Activated CD4-positive, alpha-beta memory T cell treated with anti-CD3 and anti-CD28 coated beads, Interleukin-2, amount 10 ng/mL, durations not matched to agents 7 days and 5 days (primary cell): ENCODE measurements at regions not wholly inside any gene's neighbourhood (a gene's known extent, or its start where the extent isn't known, plus 50 kb on each side); places are given as distances from the start of the nearest gene placed in this dataset.

Source experiments
- CTCF ChIA-PET: fragments of 350-600 bp; sonication (Branson Sonifier 250); formaldehyde crosslinking; loops from one replicate; lab custom pipeline; 2021; ENCODE audit warnings: antibody characterized with exemption, inconsistent platforms; lab: Charles Lee
- POLR2A ChIA-PET: fragments of 350-600 bp; sonication (Branson Sonifier 250); formaldehyde crosslinking; loops from one replicate; lab custom pipeline; 2021; ENCODE audit warnings: antibody characterized with exemption; lab: Charles Lee
- DNase-seq: peaks from one replicate; pipeline ENCODE4 v3.0.0-alpha.2; 2020
- H3K27ac Mint-ChIP-seq: one replicate; pipeline ENCODE4 v1.8.0; 2021; ENCODE audit warnings: mild to moderate bottlenecking, mixed read lengths
- H3K27me3 Mint-ChIP-seq: one replicate; pipeline ENCODE4 v1.8.0; 2021; ENCODE audit warnings: mixed read lengths
- H3K36me3 Mint-ChIP-seq: one replicate; pipeline ENCODE4 v1.8.0; 2021; ENCODE audit warnings: low read depth, mixed read lengths
- H3K4me1 Mint-ChIP-seq: one replicate; pipeline ENCODE4 v1.8.0; 2021; ENCODE audit warnings: mixed read lengths
- H3K4me3 Mint-ChIP-seq: one replicate; pipeline ENCODE4 v1.8.0; 2021; ENCODE audit warnings: mild to moderate bottlenecking, mixed read lengths
- H3K9me3 Mint-ChIP-seq: one replicate; pipeline ENCODE4 v1.8.0; 2021; ENCODE audit warnings: mixed read lengths

GRCh38 chr9:4413856-4414255, 76.4 kb upstream of the SLC1A1 start:
- Mint-ChIP-seq H3K4me3 (no peak overlapping the region), H3K27me3 (no peaks in the 10 kb centered on the region), H3K27ac (no peak overlapping the region), H3K36me3 (no peaks in the 10 kb centered on the region), H3K9me3 (no peaks in the 10 kb centered on the region), H3K4me1 (no peaks in the 10 kb centered on the region)
- no peak for DNase-seq
- ChIA-PET CTCF (no interaction called here), POLR2A (no interaction called here)

DNA sequence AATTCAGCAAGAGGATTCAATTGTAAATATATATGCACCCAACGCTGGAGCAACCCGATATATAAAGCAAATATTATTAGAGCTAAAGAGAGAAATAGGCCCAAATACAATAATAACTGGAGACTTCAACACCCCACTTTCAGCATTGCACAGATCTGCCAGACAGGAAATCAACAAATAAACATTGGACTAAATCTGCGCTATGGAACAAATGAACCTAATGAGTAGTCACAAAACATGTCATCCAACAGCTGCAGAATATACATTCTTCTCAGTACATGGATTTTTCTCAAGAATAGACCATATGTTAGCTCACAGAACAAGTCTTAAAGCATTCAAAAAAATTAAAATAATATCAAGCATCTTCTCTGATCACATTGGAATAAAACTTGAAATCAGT, 86.1 kb upstream of the SLC1A1 start:
- no peaks in the 10 kb centered on the region for H3K4me1 Mint-ChIP-seq
- H3K27ac Mint-ChIP-seq = no peak overlapping the region
- H3K36me3 Mint-ChIP-seq = no peaks in the 10 kb centered on the region
- ChIA-PET CTCF (no interaction called here), POLR2A (no interaction called here)
- no peak overlapping the region for H3K4me3 Mint-ChIP-seq
- DNase-seq = no peak
- H3K27me3 Mint-ChIP-seq = peaks cover 4% of the 10 kb centered on the region
- H3K9me3 Mint-ChIP-seq = peaks cover 15% of the 10 kb centered on the region

DNA sequence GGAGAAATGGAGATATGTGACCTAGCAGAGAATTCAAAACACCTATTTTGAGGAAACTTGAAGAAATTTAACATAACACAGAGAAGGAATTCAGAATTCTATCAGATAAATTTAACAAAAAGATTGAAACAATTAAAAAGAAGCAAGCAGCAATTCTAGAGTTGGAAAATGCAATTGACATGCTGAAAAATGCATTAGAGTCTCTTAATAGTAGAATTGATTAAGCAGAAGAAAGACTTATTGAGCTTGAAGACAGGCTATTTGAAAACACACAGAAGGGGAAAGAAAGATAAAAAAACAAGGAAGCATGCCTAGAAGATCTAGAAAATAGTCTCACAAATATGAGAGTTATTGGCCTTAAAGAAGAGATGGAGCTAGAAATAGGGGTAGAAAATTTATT, 87.8 kb upstream of the SLC1A1 start:
- CTCF ChIA-PET = no interaction called here
- POLR2A ChIA-PET = no interaction called here
- Mint-ChIP-seq H3K36me3 (no peaks in the 10 kb centered on the region), H3K4me1 (no peaks in the 10 kb centered on the region), H3K27ac (no peak overlapping the region), H3K4me3 (no peak overlapping the region), H3K9me3 (peaks cover 15% of the 10 kb centered on the region), H3K27me3 (peaks cover 7% of the 10 kb centered on the region)
- no peak for DNase-seq

DNA sequence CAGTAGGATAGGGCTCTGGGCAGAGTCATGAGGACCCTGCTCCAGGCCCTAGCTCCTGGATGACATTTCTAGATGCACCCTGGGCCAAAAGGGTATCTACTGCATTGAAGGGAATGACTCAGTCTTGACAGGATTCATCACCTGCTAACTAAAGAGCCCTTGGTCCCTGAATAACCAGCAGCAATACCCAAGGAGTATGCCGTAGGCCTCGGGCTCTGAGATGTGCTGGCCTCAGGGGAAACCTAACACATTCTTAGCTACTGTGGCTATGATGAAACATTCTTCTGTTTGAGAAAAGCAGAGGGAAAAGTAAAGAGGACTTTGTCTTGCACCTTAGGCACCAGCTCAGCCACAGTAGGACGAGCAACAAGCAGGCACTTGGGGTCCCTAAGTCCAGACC, 89.5 kb upstream of the SLC1A1 start:
- Mint-ChIP-seq H3K27ac (no peak overlapping the region), H3K9me3 (peaks cover 13% of the 10 kb centered on the region), H3K27me3 (peaks cover 7% of the 10 kb centered on the region), H3K4me3 (no peak overlapping the region), H3K4me1 (no peaks in the 10 kb centered on the region), H3K36me3 (no peaks in the 10 kb centered on the region)
- CTCF ChIA-PET = no interaction called here
- POLR2A ChIA-PET = no interaction called here
- DNase-seq = no peak

- Mint-ChIP-seq H3K36me3 (no peaks in the 10 kb centered on the region), H3K27ac (no peak overlapping the region), H3K4me3 (no peak overlapping the region), H3K27me3 (peaks cover 9% of the 10 kb centered on the region), H3K9me3 (peaks cover 8% of the 10 kb centered on the region), H3K4me1 (no peaks in the 10 kb centered on the region)
- POLR2A ChIA-PET = no interaction called here
- no peak for DNase-seq
- CTCF ChIA-PET = no interaction called here
Observed at GRCh38 chr9:4397917-4398316, 92.4 kb upstream of the SLC1A1 start.

- Mint-ChIP-seq H3K4me3 (no peak overlapping the region), H3K27me3 (peaks cover 11% of the 10 kb centered on the region), H3K4me1 (no peaks in the 10 kb centered on the region), H3K36me3 (no peaks in the 10 kb centered on the region), H3K9me3 (no peaks in the 10 kb centered on the region), H3K27ac (no peak overlapping the region)
- CTCF ChIA-PET = interaction anchor here (0.9 to 1.4 kb wide), 2 partner anchors 211 to 246 kb away, joined by 3 read pairs; no protein-coding TSS in a partner anchor
- POLR2A ChIA-PET = no interaction called here
- no peak for DNase-seq
Observed at GRCh38 chr9:4393806-4394523, 94.1 kb upstream of the GLIS3 start.

- Mint-ChIP-seq H3K36me3 (no peaks in the 10 kb centered on the region), H3K27ac (no peak overlapping the region), H3K4me1 (no peaks in the 10 kb centered on the region), H3K27me3 (peaks cover 8% of the 10 kb centered on the region), H3K9me3 (no peaks in the 10 kb centered on the region), H3K4me3 (no peak overlapping the region)
- no peak for DNase-seq
- ChIA-PET POLR2A (no interaction called here), CTCF (no interaction called here)
Observed at GRCh38 chr9:4389755-4390154, 89.9 kb upstream of the GLIS3 start.

- Mint-ChIP-seq H3K4me3 (no peak overlapping the region), H3K9me3 (no peaks in the 10 kb centered on the region), H3K27ac (no peak overlapping the region), H3K36me3 (no peaks in the 10 kb centered on the region), H3K27me3 (peaks cover 8% of the 10 kb centered on the region), H3K4me1 (no peaks in the 10 kb centered on the region)
- ChIA-PET CTCF (interaction anchor here (1.5 kb wide), 1 partner anchor 165 kb away, joined by 3 read pairs; no protein-coding TSS in a partner anchor), POLR2A (no interaction called here)
- no peak for DNase-seq
Observed at GRCh38 chr9:4389003-4389402, 89.1 kb upstream of the GLIS3 start.

DNA sequence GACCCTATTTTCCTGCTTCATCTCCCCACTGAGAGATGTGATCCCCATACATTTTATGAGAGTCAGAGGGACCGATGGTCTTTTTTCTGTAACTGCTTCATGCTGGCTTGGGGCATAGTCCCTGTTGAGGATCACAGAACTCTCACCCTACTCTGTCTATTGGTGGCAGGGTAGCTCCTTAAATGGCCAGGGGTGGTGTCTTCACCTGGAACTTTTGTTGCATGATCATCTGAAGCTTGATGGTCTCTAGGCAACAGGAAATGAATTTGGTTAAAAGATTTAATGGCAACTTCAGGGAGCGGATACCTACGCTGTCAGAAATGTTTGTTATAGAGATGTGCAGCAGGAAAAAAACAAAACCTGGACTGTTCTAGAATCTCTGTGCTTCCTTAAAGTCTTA, 87.0 kb upstream of the GLIS3 start:
- no peak for DNase-seq
- no peaks in the 10 kb centered on the region for H3K27me3 Mint-ChIP-seq
- H3K4me3 Mint-ChIP-seq = no peak overlapping the region
- no peaks in the 10 kb centered on the region for H3K9me3 Mint-ChIP-seq
- POLR2A ChIA-PET = no interaction called here
- no peaks in the 10 kb centered on the region for H3K4me1 Mint-ChIP-seq
- no peak overlapping the region for H3K27ac Mint-ChIP-seq
- H3K36me3 Mint-ChIP-seq = no peaks in the 10 kb centered on the region
- CTCF ChIA-PET = interaction anchor here (0.6 to 1.3 kb wide), 3 partner anchors 20 to 355 kb away, joined by 3 to 4 read pairs (median 4); no protein-coding TSS in a partner anchor

GRCh38 chr9:4384750-4385149, 84.9 kb upstream of the GLIS3 start:
- DNase-seq = no peak
- CTCF ChIA-PET = interaction anchor here (0.7 to 3.1 kb wide), 2 partner anchors 255 to 1174 kb away, joined by 3 to 8 read pairs; no protein-coding TSS in a partner anchor
- H3K4me1 Mint-ChIP-seq = no peaks in the 10 kb centered on the region
- H3K27me3 Mint-ChIP-seq = no peaks in the 10 kb centered on the region
- H3K36me3 Mint-ChIP-seq = no peaks in the 10 kb centered on the region
- H3K27ac Mint-ChIP-seq = no peak overlapping the region
- no peak overlapping the region for H3K4me3 Mint-ChIP-seq
- H3K9me3 Mint-ChIP-seq = no peaks in the 10 kb centered on the region
- POLR2A ChIA-PET = no interaction called here

DNA sequence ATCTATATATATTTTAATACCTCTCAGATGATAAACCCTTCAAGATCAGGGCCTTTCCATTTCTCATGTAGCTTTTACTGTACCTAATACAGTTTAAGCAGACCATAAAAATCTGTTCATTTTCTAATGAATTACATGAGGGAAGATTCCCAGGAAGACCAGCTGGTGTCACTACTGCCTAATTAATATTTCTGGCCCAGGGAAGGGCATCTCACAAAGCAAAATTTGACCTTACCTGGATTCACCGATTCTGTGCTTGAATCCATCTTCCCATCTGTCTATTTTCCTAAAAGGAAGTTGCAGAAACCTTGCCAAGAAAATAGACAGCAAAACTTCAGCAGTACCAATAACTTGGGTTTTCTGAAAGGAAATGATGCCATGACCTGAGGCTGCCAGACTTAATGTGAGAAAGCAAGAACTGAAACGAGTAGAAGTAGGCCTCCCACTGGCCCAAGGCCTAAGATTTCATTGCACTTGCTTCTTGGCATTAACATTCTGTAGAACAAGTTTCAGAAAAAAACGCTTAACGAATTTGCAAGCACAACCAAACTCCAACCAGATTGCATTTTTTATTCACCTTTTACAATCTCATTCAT, 83.0 kb upstream of the GLIS3 start:
- ChIA-PET CTCF (interaction anchor here (1.2 to 3.1 kb wide), 2 partner anchors 257 to 262 kb away, joined by 3 to 8 read pairs; no protein-coding TSS in a partner anchor), POLR2A (no interaction called here)
- no peak for DNase-seq
- Mint-ChIP-seq H3K27ac (no peak overlapping the region), H3K9me3 (no peaks in the 10 kb centered on the region), H3K36me3 (no peaks in the 10 kb centered on the region), H3K4me1 (no peaks in the 10 kb centered on the region), H3K27me3 (no peaks in the 10 kb centered on the region), H3K4me3 (no peak overlapping the region)

DNA sequence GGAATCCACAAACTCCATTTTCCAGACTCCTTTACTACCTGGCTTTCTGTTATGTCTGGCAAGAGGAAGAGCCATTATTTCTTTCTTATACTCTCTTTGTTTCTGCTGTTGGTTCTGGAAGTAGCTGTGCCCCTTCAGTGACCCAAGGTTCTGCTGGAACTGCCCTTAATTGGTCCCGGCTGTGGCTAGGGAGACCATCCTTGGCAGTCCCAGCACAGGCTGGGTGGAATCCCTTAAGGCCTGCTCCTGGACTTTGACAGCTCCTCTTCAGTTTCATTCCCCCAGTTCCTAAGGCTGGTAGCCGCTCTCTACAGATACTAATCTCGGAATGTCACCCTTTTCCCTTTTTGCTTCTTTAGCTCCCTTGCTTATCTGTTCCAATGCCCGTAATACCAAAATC, 81.9 kb upstream of the GLIS3 start:
- Mint-ChIP-seq H3K36me3 (no peaks in the 10 kb centered on the region), H3K4me3 (no peak overlapping the region), H3K27me3 (no peaks in the 10 kb centered on the region), H3K4me1 (no peaks in the 10 kb centered on the region), H3K27ac (no peak overlapping the region), H3K9me3 (no peaks in the 10 kb centered on the region)
- DNase-seq = no peak
- ChIA-PET CTCF (interaction anchor here (0.6 kb wide), 2 partner anchors 13 to 44 kb away, joined by 3 to 5 read pairs; no protein-coding TSS in a partner anchor), POLR2A (no interaction called here)

GRCh38 chr9:4380406-4380805, 80.5 kb upstream of the GLIS3 start:
- no peak overlapping the region for H3K27ac Mint-ChIP-seq
- H3K9me3 Mint-ChIP-seq = no peaks in the 10 kb centered on the region
- peaks cover 7% of the 10 kb centered on the region for H3K27me3 Mint-ChIP-seq
- H3K4me3 Mint-ChIP-seq = no peak overlapping the region
- DNase-seq = no peak
- ChIA-PET POLR2A (no interaction called here), CTCF (interaction anchor here (1.0 kb wide), 1 partner anchor 65 kb away, joined by 3 read pairs; no protein-coding TSS in a partner anchor)
- H3K4me1 Mint-ChIP-seq = no peaks in the 10 kb centered on the region
- H3K36me3 Mint-ChIP-seq = no peaks in the 10 kb centered on the region
